ENCODE measurements at regions not wholly inside any gene's neighbourhood (a gene's known extent, or its start where the extent isn't known, plus 50 kb on each side); places are given as distances from the start of the nearest gene placed in this dataset.

GRCh38 chr1:217270101-217270500 is 360.8 kb downstream of the GPATCH2 start:
- intact Hi-C loops (cut with DNase I), result no loop called here
- TF ChIP-seq POLR2A (IDR thresholded peaks at IDR 0.05) (no peak), CTCF (IDR thresholded peaks at IDR 0.05) (no peak)
- DNase-seq, result no peak
- Histone ChIP-seq H3K9me3 (no peaks in the 10 kb centered on the region), H3K27me3 (no peaks in the 10 kb centered on the region), H3K36me3 (no peaks in the 10 kb centered on the region), H3K4me3 (replicated peaks in 1 of 3) (no peak overlapping the region), H3K4me1 (no peaks in the 10 kb centered on the region), H3K27ac (no peak overlapping the region)
- WGBS, 2 donors, result 63 to 69% methylated on average over 4 of the region's 4 CpGs

- Histone ChIP-seq H3K27ac (no peak overlapping the region), H3K4me3 (replicated peaks in 1 of 3) (no peak overlapping the region), H3K36me3 (no peaks in the 10 kb centered on the region), H3K9me3 (no peaks in the 10 kb centered on the region), H3K27me3 (no peaks in the 10 kb centered on the region), H3K4me1 (no peaks in the 10 kb centered on the region)
- intact Hi-C loops (cut with DNase I), result no loop called here
- 93 to 95% methylated on average over 5 of the region's 5 CpGs for WGBS, 2 donors
- no peak for TF ChIP-seq POLR2A (IDR thresholded peaks at IDR 0.05)
- no peak for TF ChIP-seq CTCF (IDR thresholded peaks at IDR 0.05)
- no peak for DNase-seq
Measured at GRCh38 chr1:217268058-217268457, 362.8 kb downstream of the GPATCH2 start.

- no peak for TF ChIP-seq POLR2A (IDR thresholded peaks at IDR 0.05)
Measured at GRCh38 chr1:217261636-217262035, 369.3 kb downstream of the GPATCH2 start.

GRCh38 chr1:217260676-217261075 is 370.2 kb downstream of the GPATCH2 start:
- Histone ChIP-seq H3K9me3 (no peaks in the 10 kb centered on the region), H3K4me1 (no peaks in the 10 kb centered on the region), H3K36me3 (no peaks in the 10 kb centered on the region), H3K27ac (no peak overlapping the region), H3K27me3 (no peaks in the 10 kb centered on the region), H3K4me3 (replicated peaks in 1 of 3) (no peak overlapping the region)
- intact Hi-C loops (cut with DNase I), result no loop called here
- no peak for TF ChIP-seq POLR2A (IDR thresholded peaks at IDR 0.05)
- no peak for TF ChIP-seq CTCF (IDR thresholded peaks at IDR 0.05)
- no peak for DNase-seq
- WGBS, 2 donors, result 73 to 100% methylated on average over 1 of the region's 1 CpG

More at GRCh38 chr1:217261636-217262035, 369.3 kb downstream of the GPATCH2 start:
- no peak overlapping the region for H3K4me3 ChIP-seq (replicated peaks in 1 of 3)
- no peaks in the 10 kb centered on the region for H3K9me3 ChIP-seq
- H3K4me1 ChIP-seq, result no peaks in the 10 kb centered on the region
- H3K27ac ChIP-seq, result no peak overlapping the region
- H3K27me3 ChIP-seq, result no peaks in the 10 kb centered on the region
- no peaks in the 10 kb centered on the region for H3K36me3 ChIP-seq
- intact Hi-C loops (cut with DNase I), result no loop called here
- DNase-seq, result no peak
- 77 to 86% methylated on average over 2 of the region's 2 CpGs for WGBS, 2 donors

GRCh38 chr1:217253985-217254384 is 376.9 kb downstream of the GPATCH2 start:
- Histone ChIP-seq H3K4me3 (replicated peaks in 1 of 3) (no peak overlapping the region), H3K4me1 (no peaks in the 10 kb centered on the region), H3K9me3 (no peaks in the 10 kb centered on the region), H3K27me3 (no peaks in the 10 kb centered on the region), H3K36me3 (no peaks in the 10 kb centered on the region), H3K27ac (no peak overlapping the region)
- no peak for DNase-seq
- intact Hi-C loops (cut with DNase I), result no loop called here
- TF ChIP-seq POLR2A (IDR thresholded peaks at IDR 0.05) (no peak), CTCF (IDR thresholded peaks at IDR 0.05) (no peak)

GRCh38 chr1:217253351-217253750 is 377.5 kb downstream of the GPATCH2 start:
- Histone ChIP-seq H3K36me3 (no peaks in the 10 kb centered on the region), H3K27ac (no peak overlapping the region), H3K27me3 (no peaks in the 10 kb centered on the region), H3K9me3 (no peaks in the 10 kb centered on the region), H3K4me3 (replicated peaks in 1 of 3) (no peak overlapping the region), H3K4me1 (no peaks in the 10 kb centered on the region)
- intact Hi-C loops (cut with DNase I), result no loop called here
- no peak for DNase-seq
- 95 to 96% methylated on average over 2 of the region's 2 CpGs for WGBS, 2 donors
- TF ChIP-seq CTCF (IDR thresholded peaks at IDR 0.05) (no peak), POLR2A (IDR thresholded peaks at IDR 0.05) (no peak)
